HG02884 (cell line): ENCODE measurements at regions not wholly inside any gene's neighbourhood (a gene's known extent, or its start where the extent isn't known, plus 50 kb on each side); places are given as distances from the start of the nearest gene placed in this dataset.
"Not testable (repeated sequence)": the region's sequence is repeated elsewhere in the genome, so short reads cannot be mapped to it uniquely, and the experiment has no call there.

Experiments used
- ATAC-seq: cut with Tn5 transposase; IDR thresholded peaks from one replicate; pipeline ENCODE4 v1.9.1; 2021; ENCODE audit warnings: mild to moderate bottlenecking, moderate library complexity; ENCODE audit not compliant: unreplicated experiment

- no peak for ATAC-seq
These were observed 195.0 kb downstream of the GIPC2 start for GRCh38 chr1:78240755-78241154.

- ATAC-seq = no peak
These were observed 201.3 kb downstream of the GIPC2 start for GRCh38 chr1:78247079-78247478.

- ATAC-seq = no peak
These were observed 204.4 kb downstream of the GIPC2 start for GRCh38 chr1:78250201-78250600.

GRCh38 chr1:78254517-78254916 is 208.8 kb downstream of the GIPC2 start:
- ATAC-seq = no peak

GRCh38 chr1:78255383-78255782 is 209.6 kb downstream of the GIPC2 start:
- ATAC-seq = no peak

- ATAC-seq = no peak
These were observed 210.1 kb downstream of the GIPC2 start for GRCh38 chr1:78255846-78256245.

GRCh38 chr1:78263459-78263858 is 217.7 kb downstream of the GIPC2 start:
- no peak for ATAC-seq

- ATAC-seq = no peak
These were observed 218.2 kb downstream of the GIPC2 start for GRCh38 chr1:78263946-78264345.

GRCh38 chr1:78267513-78268218 is 221.9 kb downstream of the GIPC2 start:
- ATAC-seq = peak; percentile 59

- no peak for ATAC-seq
These were observed 221.2 kb upstream of the PTGFR start for GRCh38 chr1:78269591-78269990.

- not testable (repeated sequence) for ATAC-seq
These were observed 219.4 kb upstream of the PTGFR start for GRCh38 chr1:78271423-78271822.

- no peak for ATAC-seq
These were observed 216.0 kb upstream of the PTGFR start for GRCh38 chr1:78274814-78275213.

GRCh38 chr1:78275456-78275855 is 215.3 kb upstream of the PTGFR start:
- no peak for ATAC-seq

GRCh38 chr1:78275906-78276685 is 214.7 kb upstream of the PTGFR start:
- no peak for ATAC-seq

- peak; percentile 59 for ATAC-seq
These were observed 213.5 kb upstream of the PTGFR start for GRCh38 chr1:78277253-78277652.

GRCh38 chr1:78279051-78279450 is 211.7 kb upstream of the PTGFR start:
- ATAC-seq = no peak

- no peak for ATAC-seq
These were observed 210.1 kb upstream of the PTGFR start for GRCh38 chr1:78280626-78281025.

- ATAC-seq = no peak
These were observed 209.2 kb upstream of the PTGFR start for GRCh38 chr1:78281580-78281979.

GRCh38 chr1:78283691-78284090 is 207.1 kb upstream of the PTGFR start:
- no peak for ATAC-seq

- ATAC-seq = no peak
These were observed 206.4 kb upstream of the PTGFR start for GRCh38 chr1:78284354-78284753.

GRCh38 chr1:78286686-78287085 is 204.1 kb upstream of the PTGFR start:
- ATAC-seq = no peak

GRCh38 chr1:78289603-78290002 is 201.2 kb upstream of the PTGFR start:
- no peak for ATAC-seq
